Prostate gland (tissue), 2 donors: ENCODE measurements at regions not wholly inside any gene's neighbourhood (a gene's known extent, or its start where the extent isn't known, plus 50 kb on each side); places are given as distances from the start of the nearest gene placed in this dataset.
"Not testable (repeated sequence)": the region's sequence is repeated elsewhere in the genome, so short reads cannot be mapped to it uniquely, and the experiment has no call there.

Experiments used
- DNase-seq: peaks from one replicate; pipeline ENCODE4 v3.0.0-alpha.2; 2019; ENCODE audit warnings: low spot score
- H3K27ac ChIP-seq, 2 donors: fragments of 200-600 bp; sonication (generic); 2 replicates each; pipeline ENCODE4 v1.5.1; 2017 to 2019
- H3K27me3 ChIP-seq: fragments of 200-600 bp; sonication (generic); replicated peaks from 2 replicates; pipeline ENCODE4 v1.5.1; 2019; ENCODE audit not compliant: insufficient read depth
- H3K36me3 ChIP-seq, 2 donors: fragments of 200-600 bp; sonication (generic); 1 replicate in 1 of 2; 2 replicates in 1 of 2; pipeline versions ENCODE4 v1.5.1 to v1.8.1; 2017 to 2019
- H3K4me1 ChIP-seq: fragments of 200-600 bp; sonication (generic); replicated peaks from 2 replicates; pipeline ENCODE4 v1.5.1; 2019
- H3K4me3 ChIP-seq, 2 donors: fragments of 200-600 bp; sonication (generic); 2 replicates each; pipeline ENCODE4 v1.5.1; 2017 to 2019
- H3K9me3 ChIP-seq: fragments of 200-600 bp; sonication (generic); 2 replicates; pipeline ENCODE4 v1.5.1; 2017
- POLR2A ChIP-seq: fragments of 450-650 bp; IDR thresholded peaks from one replicate; pipeline ENCODE4 v1.6.1; 2016; ENCODE audit warnings: antibody characterized with exemption, mild to moderate bottlenecking
- POLR2AphosphoS5 ChIP-seq: sonication (generic); formaldehyde crosslinking; IDR thresholded peaks from one replicate; pipeline ENCODE4 v1.6.1; 2017; ENCODE audit warnings: antibody characterized with exemption
- WGBS: methylation state at CpG from one replicate; pipeline ENCODE4 v1.1.5; 2018; 5-methylcytosine and 5-hydroxymethylcytosine counted together
- intact Hi-C: fragments of 100-400 bp; cut with DNase I; formaldehyde crosslinking; loops from one replicate; pipeline ENCODE4 v1.14.2; 2022
- TF ChIP-seq, protein P1 (sequence below), 4 experiments: fragments of 200-600 bp in 2 of 4; fragments of 450-650 bp in 2 of 4; sonication (generic) in 2 of 4; IDR thresholded peaks; 1 replicate in 3 of 4; 2 replicates in 1 of 4; pipeline ENCODE4 v1.5.1; 2016 to 2019; ENCODE audit warnings: antibody characterized with exemption in 4 of 4, mild to moderate bottlenecking in 2 of 4, moderate library complexity in 2 of 4

DNA sequence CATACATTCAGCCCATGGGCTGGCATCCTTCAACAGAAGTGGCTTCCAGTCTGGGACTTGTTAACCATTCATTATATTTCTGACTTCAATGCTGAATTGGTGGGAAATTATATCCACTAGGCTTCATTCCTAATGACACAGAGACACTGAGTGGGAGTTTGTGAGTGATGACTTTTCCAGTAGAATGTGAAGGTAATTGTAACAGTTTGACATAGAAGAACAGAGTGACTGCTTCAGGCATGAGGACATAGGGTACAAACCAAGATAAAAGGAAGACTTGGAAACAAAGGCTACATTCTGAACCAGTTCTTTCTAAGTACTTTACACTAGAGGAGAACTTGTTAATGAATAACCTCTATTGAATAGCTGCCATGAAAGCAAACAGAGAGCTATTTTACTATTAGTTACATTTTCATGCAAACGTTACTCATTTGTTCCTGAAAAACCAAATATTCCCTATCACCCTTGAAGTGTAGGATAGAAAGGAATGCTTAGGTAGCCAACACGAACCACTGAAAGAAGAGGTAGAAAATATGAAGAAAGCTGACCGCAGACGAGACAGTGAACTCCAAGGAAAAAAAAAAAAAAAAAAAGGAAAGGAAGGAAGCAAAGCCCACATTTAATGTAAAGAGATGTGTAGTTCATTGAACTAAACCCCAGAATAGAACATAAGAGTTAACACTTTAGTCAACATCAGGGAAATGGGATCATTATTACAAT, 237.0 kb upstream of the SEMA3C start:
- 35% methylated on average over 4 of the region's 4 CpGs for WGBS
- DNase-seq: no peak
- H3K4me3 ChIP-seq: no peak overlapping the region

DNA sequence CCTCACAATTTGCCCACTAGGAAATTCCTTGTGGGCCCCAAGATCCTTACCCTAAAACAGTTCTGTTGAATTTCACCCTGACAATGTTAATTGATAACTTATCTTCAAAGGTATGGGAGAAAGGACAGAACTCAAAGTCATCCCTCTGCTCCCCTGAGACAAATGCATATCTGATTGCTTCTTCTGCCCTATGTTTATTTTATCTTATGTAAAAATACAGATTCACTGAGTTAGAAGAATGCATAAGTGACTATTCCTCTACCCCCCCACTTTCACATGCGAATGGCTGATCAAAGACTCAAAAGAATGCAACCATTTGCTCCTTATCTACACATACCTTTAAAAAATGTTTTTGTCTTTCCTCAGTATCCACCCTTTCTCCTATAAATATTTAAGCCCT, 235.7 kb upstream of the SEMA3C start:
- TF ChIP-seq POLR2AphosphoS5: no peak
- no peak for TF ChIP-seq POLR2A
- TF ChIP-seq, protein P1, sequence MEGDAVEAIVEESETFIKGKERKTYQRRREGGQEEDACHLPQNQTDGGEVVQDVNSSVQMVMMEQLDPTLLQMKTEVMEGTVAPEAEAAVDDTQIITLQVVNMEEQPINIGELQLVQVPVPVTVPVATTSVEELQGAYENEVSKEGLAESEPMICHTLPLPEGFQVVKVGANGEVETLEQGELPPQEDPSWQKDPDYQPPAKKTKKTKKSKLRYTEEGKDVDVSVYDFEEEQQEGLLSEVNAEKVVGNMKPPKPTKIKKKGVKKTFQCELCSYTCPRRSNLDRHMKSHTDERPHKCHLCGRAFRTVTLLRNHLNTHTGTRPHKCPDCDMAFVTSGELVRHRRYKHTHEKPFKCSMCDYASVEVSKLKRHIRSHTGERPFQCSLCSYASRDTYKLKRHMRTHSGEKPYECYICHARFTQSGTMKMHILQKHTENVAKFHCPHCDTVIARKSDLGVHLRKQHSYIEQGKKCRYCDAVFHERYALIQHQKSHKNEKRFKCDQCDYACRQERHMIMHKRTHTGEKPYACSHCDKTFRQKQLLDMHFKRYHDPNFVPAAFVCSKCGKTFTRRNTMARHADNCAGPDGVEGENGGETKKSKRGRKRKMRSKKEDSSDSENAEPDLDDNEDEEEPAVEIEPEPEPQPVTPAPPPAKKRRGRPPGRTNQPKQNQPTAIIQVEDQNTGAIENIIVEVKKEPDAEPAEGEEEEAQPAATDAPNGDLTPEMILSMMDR (IDR thresholded peaks at IDR 0.05): no peak
- Histone ChIP-seq H3K27me3 (no peaks in the 10 kb centered on the region), H3K36me3 (no peaks in the 10 kb centered on the region), H3K4me1 (no peaks in the 10 kb centered on the region), H3K4me3 (no peak overlapping the region), H3K27ac (no peak overlapping the region), H3K9me3 (no peaks in the 10 kb centered on the region)
- WGBS: 86% methylated on average over 1 of the region's 1 CpG
- DNase-seq: no peak
- intact Hi-C loops: no loop called here

More for the DNA sequence above, 237.0 kb upstream of the SEMA3C start:
- Histone ChIP-seq H3K9me3 (no peaks in the 10 kb centered on the region), H3K4me1 (no peaks in the 10 kb centered on the region), H3K27ac (no peak overlapping the region), H3K27me3 (no peaks in the 10 kb centered on the region), H3K36me3 (no peaks in the 10 kb centered on the region)
- intact Hi-C loops: no loop called here
- TF ChIP-seq, protein P1 (IDR thresholded peaks at IDR 0.05): no peak
- TF ChIP-seq POLR2A (no peak), POLR2AphosphoS5 (no peak)

DNA sequence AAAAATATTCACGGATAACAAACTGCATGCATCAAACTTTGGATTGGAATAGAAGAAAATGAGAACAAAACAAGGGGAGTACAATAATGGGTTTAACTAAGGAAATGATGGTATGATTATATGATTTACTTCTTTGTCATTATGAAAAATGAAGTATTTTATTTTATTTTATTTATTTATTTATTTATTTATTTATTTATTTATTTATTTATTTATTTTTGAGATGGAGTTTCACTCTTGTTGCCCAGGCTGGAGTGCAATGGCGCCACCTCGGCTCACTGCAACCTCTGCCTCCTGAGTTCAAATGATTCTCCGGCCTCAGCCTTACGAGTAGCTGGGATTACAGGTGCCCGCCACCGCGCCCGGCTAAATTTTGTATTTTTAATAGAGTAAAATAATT, 234.1 kb upstream of the SEMA3C start:
- DNase-seq, H3K4me3 ChIP-seq, intact Hi-C loops, H3K27ac ChIP-seq, H3K9me3 ChIP-seq, H3K4me1 ChIP-seq, H3K36me3 ChIP-seq, H3K27me3 ChIP-seq: not testable (repeated sequence)
- WGBS: over 99% methylated on average over 9 of the region's 9 CpGs

DNA sequence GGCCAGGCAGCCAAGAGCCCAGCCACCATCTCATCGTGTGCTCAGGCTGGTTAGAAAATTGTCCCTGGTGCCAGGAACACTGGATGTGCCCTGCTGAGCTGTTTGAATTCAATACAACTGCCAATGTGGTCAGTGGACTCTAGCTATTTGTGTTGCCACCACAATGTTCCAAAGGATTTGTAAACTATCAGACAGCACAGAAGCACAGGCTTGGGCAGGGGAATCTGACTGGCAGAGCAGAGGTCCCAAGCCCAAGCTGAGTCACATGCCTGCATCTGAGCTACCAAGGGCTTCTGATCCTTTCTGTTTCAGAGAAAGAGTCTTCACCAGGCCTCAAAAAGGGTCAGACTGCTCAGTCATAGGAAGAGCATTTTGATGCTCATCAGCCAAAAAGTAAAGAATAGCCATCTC, 232.1 kb upstream of the SEMA3C start:
- DNase-seq: no peak
- Histone ChIP-seq H3K27me3 (no peaks in the 10 kb centered on the region), H3K27ac (no peak overlapping the region), H3K36me3 (no peaks in the 10 kb centered on the region), H3K4me3 (no peak overlapping the region), H3K4me1 (no peaks in the 10 kb centered on the region), H3K9me3 (no peaks in the 10 kb centered on the region)
- 26% methylated on average over 1 of the region's 1 CpG for WGBS
- no peak for TF ChIP-seq POLR2AphosphoS5
- TF ChIP-seq, protein P1 (IDR thresholded peaks at IDR 0.05): no peak
- TF ChIP-seq POLR2A: no peak
- intact Hi-C loops: no loop called here

DNA sequence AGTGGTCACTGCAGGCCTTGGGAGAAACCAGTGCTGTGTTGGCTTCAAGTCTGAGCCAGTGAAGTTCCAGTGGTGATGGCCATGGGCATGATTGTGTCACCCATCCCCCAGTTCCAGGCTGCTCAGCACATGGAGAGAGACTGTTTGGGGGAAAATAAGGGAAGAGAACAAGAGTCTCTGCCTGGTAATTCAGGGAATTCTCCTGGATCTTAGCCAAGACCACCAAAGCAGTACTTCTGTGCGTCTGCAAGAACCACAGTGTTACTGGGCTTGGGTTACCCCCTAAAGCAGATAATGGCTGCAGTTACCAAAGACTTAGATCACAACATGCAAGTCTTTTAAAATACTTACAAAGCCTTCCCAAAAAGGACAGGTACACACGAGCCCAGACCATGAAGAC, 225.0 kb upstream of the SEMA3C start:
- Histone ChIP-seq H3K4me3 (no peak overlapping the region), H3K4me1 (no peaks in the 10 kb centered on the region), H3K36me3 (no peaks in the 10 kb centered on the region), H3K9me3 (no peaks in the 10 kb centered on the region), H3K27ac (no peak overlapping the region), H3K27me3 (no peaks in the 10 kb centered on the region)
- WGBS: 63% methylated on average over 2 of the region's 2 CpGs
- TF ChIP-seq POLR2A: no peak
- TF ChIP-seq, protein P1 (IDR thresholded peaks at IDR 0.05): no peak
- TF ChIP-seq POLR2AphosphoS5: no peak
- intact Hi-C loops: no loop called here
- DNase-seq: no peak

DNA sequence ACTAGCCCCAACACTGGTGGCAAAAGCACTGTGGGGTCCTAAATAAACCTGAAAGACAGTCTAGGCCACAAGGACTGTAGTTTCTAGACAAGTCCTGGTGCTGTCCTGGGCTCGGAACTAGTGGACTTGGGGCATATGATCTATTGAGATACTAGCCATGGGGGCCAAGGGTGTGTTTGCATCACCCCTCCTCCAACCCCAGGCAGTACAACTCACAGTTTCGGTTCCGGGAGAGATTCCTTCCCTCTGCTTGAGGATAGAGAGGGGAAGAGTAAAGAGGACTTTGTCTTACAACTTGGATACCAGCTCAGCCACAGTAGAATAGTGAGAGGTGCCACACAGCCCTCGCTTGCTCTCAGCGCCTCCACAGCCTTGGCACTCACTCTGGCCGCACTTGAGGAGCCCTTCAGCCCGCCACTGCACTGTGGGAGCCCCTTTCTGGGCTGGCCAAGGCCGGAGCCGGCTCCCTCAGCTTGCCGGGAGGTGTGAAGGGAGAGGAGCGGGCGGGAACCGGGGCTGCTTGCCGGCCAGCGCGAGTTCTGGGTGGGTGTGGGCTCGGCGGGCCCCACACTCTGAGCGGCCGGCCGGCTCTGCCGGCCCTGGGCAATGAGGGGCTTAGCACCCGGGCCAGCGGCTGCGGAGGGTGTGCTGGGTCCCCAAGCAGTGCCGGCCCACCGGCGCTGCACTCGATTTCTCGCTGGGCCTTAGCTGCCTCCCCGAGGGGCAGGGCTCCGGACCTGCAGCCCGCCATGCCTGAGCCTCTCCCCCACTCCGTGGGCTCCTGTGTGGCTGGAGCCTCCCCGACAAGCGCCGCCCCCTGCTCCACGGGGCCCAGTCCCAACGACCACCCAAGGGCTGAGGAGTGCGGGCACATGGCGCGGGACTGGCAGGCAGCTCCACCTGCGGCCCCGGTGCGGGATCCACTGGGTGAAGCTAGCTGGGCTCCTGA, 222.7 kb upstream of the SEMA3C start:
- H3K27ac ChIP-seq, intact Hi-C loops, H3K4me1 ChIP-seq, H3K27me3 ChIP-seq, H3K4me3 ChIP-seq, DNase-seq, H3K9me3 ChIP-seq, H3K36me3 ChIP-seq: not testable (repeated sequence)
- WGBS: 96% methylated on average over 38 of the region's 45 CpGs
